ENCODE measurements at regions not wholly inside any gene's neighbourhood (a gene's known extent, or its start where the extent isn't known, plus 50 kb on each side); places are given as distances from the start of the nearest gene placed in this dataset.

- H3K27ac ChIP-seq (ENCODE audit: low read depth, low read length): no peak overlapping the region
- no peak for TF ChIP-seq CTCF (IDR thresholded peaks at IDR 0.05; ENCODE audit: extremely low read depth, low read depth, low read length)
- peaks cover 2% of the 10 kb centered on the region for H3K9me3 ChIP-seq (ENCODE audit: low read depth, low read length)
- H3K36me3 ChIP-seq (ENCODE audit: insufficient read depth, low read length): no peaks in the 10 kb centered on the region
- no peak for DNase-seq (ENCODE audit: insufficient read length, low spot score, missing footprints)
- no peak overlapping the region for H2AFZ ChIP-seq (ENCODE audit: low read length)
- no peaks in the 10 kb centered on the region for H3K27me3 ChIP-seq (ENCODE audit: insufficient read depth, low read length)
- H4K20me1 ChIP-seq (ENCODE audit: insufficient read depth, low read length): no peaks in the 10 kb centered on the region
- H3K79me2 ChIP-seq (ENCODE audit: insufficient read depth, low read length): no peaks in the 10 kb centered on the region
- H3K4me2 ChIP-seq (ENCODE audit: insufficient read depth, low read length): no peak overlapping the region
- H3K4me1 ChIP-seq (ENCODE audit: insufficient read depth, low read length): no peaks in the 10 kb centered on the region
- H3K4me3 ChIP-seq (ENCODE audit: insufficient read depth, low read length): no peak overlapping the region
Measured at GRCh38 chr1:5632224-5632623, 360.0 kb downstream of the NPHP4 start.

GRCh38 chr1:5628416-5628815, 363.8 kb downstream of the NPHP4 start:
- no peak overlapping the region for H3K4me2 ChIP-seq (ENCODE audit: insufficient read depth, low read length)
- no peak overlapping the region for H3K27ac ChIP-seq (ENCODE audit: low read depth, low read length)
- H4K20me1 ChIP-seq (ENCODE audit: insufficient read depth, low read length): no peaks in the 10 kb centered on the region
- H3K4me1 ChIP-seq (ENCODE audit: insufficient read depth, low read length): no peaks in the 10 kb centered on the region
- H3K4me3 ChIP-seq (ENCODE audit: insufficient read depth, low read length): no peak overlapping the region
- no peak overlapping the region for H2AFZ ChIP-seq (ENCODE audit: low read length)
- no peaks in the 10 kb centered on the region for H3K36me3 ChIP-seq (ENCODE audit: insufficient read depth, low read length)
- H3K27me3 ChIP-seq (ENCODE audit: insufficient read depth, low read length): no peaks in the 10 kb centered on the region
- no peak for TF ChIP-seq CTCF (IDR thresholded peaks at IDR 0.05; ENCODE audit: extremely low read depth, low read depth, low read length)
- H3K9me3 ChIP-seq (ENCODE audit: low read depth, low read length): peaks cover 1% of the 10 kb centered on the region
- DNase-seq (ENCODE audit: insufficient read length, low spot score, missing footprints): no peak
- no peaks in the 10 kb centered on the region for H3K79me2 ChIP-seq (ENCODE audit: insufficient read depth, low read length)

- TF ChIP-seq CTCF (IDR thresholded peaks at IDR 0.05; ENCODE audit: extremely low read depth, low read depth, low read length): no peak
- no peaks in the 10 kb centered on the region for H3K9me3 ChIP-seq (ENCODE audit: low read depth, low read length)
- H3K79me2 ChIP-seq (ENCODE audit: insufficient read depth, low read length): no peaks in the 10 kb centered on the region
- no peaks in the 10 kb centered on the region for H3K4me1 ChIP-seq (ENCODE audit: insufficient read depth, low read length)
- no peaks in the 10 kb centered on the region for H3K27me3 ChIP-seq (ENCODE audit: insufficient read depth, low read length)
- no peak overlapping the region for H3K4me3 ChIP-seq (ENCODE audit: insufficient read depth, low read length)
- no peak overlapping the region for H3K27ac ChIP-seq (ENCODE audit: low read depth, low read length)
- H3K36me3 ChIP-seq (ENCODE audit: insufficient read depth, low read length): no peaks in the 10 kb centered on the region
- no peak for DNase-seq (ENCODE audit: insufficient read length, low spot score, missing footprints)
- H3K4me2 ChIP-seq (ENCODE audit: insufficient read depth, low read length): no peak overlapping the region
- H2AFZ ChIP-seq (ENCODE audit: low read length): no peak overlapping the region
- no peaks in the 10 kb centered on the region for H4K20me1 ChIP-seq (ENCODE audit: insufficient read depth, low read length)
Measured at GRCh38 chr1:5623399-5623798, 368.8 kb downstream of the NPHP4 start.

- no peaks in the 10 kb centered on the region for H4K20me1 ChIP-seq (ENCODE audit: insufficient read depth, low read length)
- H3K27me3 ChIP-seq (ENCODE audit: insufficient read depth, low read length): no peaks in the 10 kb centered on the region
- no peak overlapping the region for H3K27ac ChIP-seq (ENCODE audit: low read depth, low read length)
- no peak overlapping the region for H2AFZ ChIP-seq (ENCODE audit: low read length)
- no peak for DNase-seq (ENCODE audit: insufficient read length, low spot score, missing footprints)
- no peak for TF ChIP-seq CTCF (IDR thresholded peaks at IDR 0.05; ENCODE audit: extremely low read depth, low read depth, low read length)
- H3K36me3 ChIP-seq (ENCODE audit: insufficient read depth, low read length): no peaks in the 10 kb centered on the region
- H3K4me3 ChIP-seq (ENCODE audit: insufficient read depth, low read length): no peak overlapping the region
- H3K79me2 ChIP-seq (ENCODE audit: insufficient read depth, low read length): no peaks in the 10 kb centered on the region
- H3K4me2 ChIP-seq (ENCODE audit: insufficient read depth, low read length): no peak overlapping the region
- H3K9me3 ChIP-seq (ENCODE audit: low read depth, low read length): no peaks in the 10 kb centered on the region
- no peaks in the 10 kb centered on the region for H3K4me1 ChIP-seq (ENCODE audit: insufficient read depth, low read length)
Measured at GRCh38 chr1:5622412-5622811, 369.8 kb downstream of the NPHP4 start.
